ENCODE measurements at regions not wholly inside any gene's neighbourhood (a gene's known extent, or its start where the extent isn't known, plus 50 kb on each side); places are given as distances from the start of the nearest gene placed in this dataset.

GRCh38 chr1:177775924-177776323, 193.9 kb downstream of the SEC16B start:
- Histone ChIP-seq H3K36me3 (no peaks in the 10 kb centered on the region), H3K27ac (no peak overlapping the region), H3K4me3 (no peak overlapping the region), H3K9me3 (no peaks in the 10 kb centered on the region), H3K4me1 (no peaks in the 10 kb centered on the region), H3K27me3 (no peaks in the 10 kb centered on the region)
- DNase-seq: no peak
- intact Hi-C loops (cut with DNase I): no loop called here
- ATAC-seq: no peak
- no peak for TF ChIP-seq CTCF (IDR thresholded peaks at IDR 0.05)

- TF ChIP-seq CTCF (IDR thresholded peaks at IDR 0.05): no peak
Observed at GRCh38 chr1:177772386-177772960, 197.4 kb downstream of the SEC16B start.

GRCh38 chr1:177771688-177772087, 198.2 kb downstream of the SEC16B start:
- Histone ChIP-seq H3K36me3 (no peaks in the 10 kb centered on the region), H3K27me3 (no peaks in the 10 kb centered on the region), H3K4me1 (no peaks in the 10 kb centered on the region), H3K27ac (no peak overlapping the region), H3K9me3 (no peaks in the 10 kb centered on the region), H3K4me3 (no peak overlapping the region)
- no peak for TF ChIP-seq CTCF (IDR thresholded peaks at IDR 0.05)
- ATAC-seq: no peak
- intact Hi-C loops (cut with DNase I): no loop called here
- DNase-seq: no peak

More at GRCh38 chr1:177772386-177772960, 197.4 kb downstream of the SEC16B start:
- Histone ChIP-seq H3K27me3 (no peaks in the 10 kb centered on the region), H3K27ac (no peak overlapping the region), H3K9me3 (no peaks in the 10 kb centered on the region), H3K4me1 (no peaks in the 10 kb centered on the region), H3K4me3 (no peak overlapping the region), H3K36me3 (no peaks in the 10 kb centered on the region)
- no peak for DNase-seq
- intact Hi-C loops (cut with DNase I): no loop called here
- ATAC-seq: no peak

- intact Hi-C loops (cut with DNase I): no loop called here
- ATAC-seq (no peak), DNase-seq (no peak)
- Histone ChIP-seq H3K36me3 (no peaks in the 10 kb centered on the region), H3K27me3 (no peaks in the 10 kb centered on the region), H3K27ac (no peak overlapping the region), H3K4me3 (no peak overlapping the region), H3K4me1 (no peaks in the 10 kb centered on the region), H3K9me3 (no peaks in the 10 kb centered on the region)
- no peak for TF ChIP-seq CTCF (IDR thresholded peaks at IDR 0.05)
Observed at GRCh38 chr1:177770096-177770495, 199.8 kb downstream of the SEC16B start.

GRCh38 chr1:177755851-177756560, 213.9 kb downstream of the SEC16B start:
- Histone ChIP-seq H3K9me3 (no peaks in the 10 kb centered on the region), H3K27me3 (no peaks in the 10 kb centered on the region), H3K4me1 (no peaks in the 10 kb centered on the region), H3K4me3 (no peak overlapping the region), H3K36me3 (no peaks in the 10 kb centered on the region), H3K27ac (no peak overlapping the region)
- no peak for ATAC-seq
- DNase-seq: no peak
- intact Hi-C loops (cut with DNase I): no loop called here
- TF ChIP-seq CTCF (IDR thresholded peaks at IDR 0.05): no peak
